ENCODE measurements at regions not wholly inside any gene's neighbourhood (a gene's known extent, or its start where the extent isn't known, plus 50 kb on each side); places are given as distances from the start of the nearest gene placed in this dataset.
"Not testable (repeated sequence)": the region's sequence is repeated elsewhere in the genome, so short reads cannot be mapped to it uniquely, and the experiment has no call there.

GRCh38 chr10:121690152-121690848 lies 92.1 kb upstream of the FGFR2 start:
- DNase-seq = no peak

DNA sequence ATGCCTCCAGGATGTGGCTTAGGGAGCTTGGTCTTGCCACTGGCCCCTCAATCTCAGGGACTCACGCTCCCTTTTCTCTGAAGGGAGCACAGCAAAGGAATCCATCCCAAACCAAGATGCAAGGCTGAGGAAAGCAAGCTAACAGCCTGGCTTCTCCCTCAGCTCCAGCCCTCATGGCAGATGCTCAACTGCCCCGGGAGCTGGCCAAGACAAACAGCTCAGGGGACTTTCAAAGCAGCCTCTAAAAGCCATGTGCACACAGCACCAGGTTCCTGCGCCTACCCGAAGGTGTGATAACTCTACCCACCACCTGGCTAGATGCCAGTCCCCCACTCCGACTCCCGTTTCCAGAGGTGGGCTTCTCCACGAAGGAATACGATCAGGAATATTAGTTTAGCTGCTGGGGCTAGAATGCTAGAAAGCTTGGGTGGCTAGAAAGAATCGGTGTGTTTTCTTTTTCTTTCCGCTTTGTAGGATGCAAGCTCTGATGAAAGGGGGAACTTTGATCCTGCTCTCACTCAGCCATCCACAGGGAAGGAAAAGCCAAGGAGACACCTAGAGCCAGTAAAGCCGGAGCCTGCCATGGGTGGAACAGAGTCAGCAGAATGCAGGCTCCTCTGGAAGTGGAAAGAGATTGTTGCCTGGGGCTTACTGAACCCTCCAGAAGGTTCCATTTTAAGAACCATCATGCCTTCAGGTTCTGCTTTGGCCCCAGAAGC lies 89.0 kb upstream of the FGFR2 start:
- DNase-seq = peak; percentile 69

DNA sequence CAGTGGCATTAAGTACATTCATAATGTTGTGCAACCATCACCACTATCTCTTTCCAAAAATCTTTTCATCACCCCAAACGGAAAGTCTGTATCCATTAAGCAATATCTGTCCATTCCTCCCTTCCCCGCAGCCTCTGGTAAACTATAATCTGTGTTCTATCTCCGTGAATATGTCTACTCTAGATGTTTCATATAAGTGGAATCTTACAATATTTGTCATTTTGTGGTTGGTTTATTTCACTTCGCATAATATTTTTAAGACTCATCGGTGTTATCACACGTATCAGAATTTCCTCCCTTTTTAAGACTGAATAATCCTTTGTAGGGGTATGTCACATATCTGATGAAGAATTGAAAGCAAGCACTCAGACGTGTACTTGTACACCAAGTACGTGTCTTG lies 86.0 kb upstream of the FGFR2 start:
- no peak for DNase-seq

- DNase-seq = no peak
These were observed 85.6 kb upstream of the FGFR2 start for GRCh38 chr10:121683816-121684215.

DNA sequence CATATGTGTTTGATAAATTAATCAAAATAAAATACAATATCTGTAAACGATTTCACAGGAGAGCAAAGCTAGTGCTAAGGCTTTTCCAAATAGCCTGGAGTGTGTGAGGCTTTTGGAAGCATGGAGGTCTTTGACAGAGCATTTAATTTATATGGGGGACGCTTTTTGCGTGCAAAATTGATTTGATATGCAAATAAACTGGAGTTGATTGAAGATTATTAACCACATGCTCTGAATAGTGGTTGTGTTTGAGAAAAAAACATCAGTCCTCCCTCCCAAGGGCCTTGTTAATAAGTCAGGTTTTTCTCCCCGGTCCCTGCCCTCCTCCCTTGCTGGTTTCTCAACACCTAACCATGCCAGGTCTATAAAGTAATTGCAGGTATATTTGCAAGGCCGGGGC lies 85.1 kb upstream of the FGFR2 start:
- DNase-seq = no peak

DNA sequence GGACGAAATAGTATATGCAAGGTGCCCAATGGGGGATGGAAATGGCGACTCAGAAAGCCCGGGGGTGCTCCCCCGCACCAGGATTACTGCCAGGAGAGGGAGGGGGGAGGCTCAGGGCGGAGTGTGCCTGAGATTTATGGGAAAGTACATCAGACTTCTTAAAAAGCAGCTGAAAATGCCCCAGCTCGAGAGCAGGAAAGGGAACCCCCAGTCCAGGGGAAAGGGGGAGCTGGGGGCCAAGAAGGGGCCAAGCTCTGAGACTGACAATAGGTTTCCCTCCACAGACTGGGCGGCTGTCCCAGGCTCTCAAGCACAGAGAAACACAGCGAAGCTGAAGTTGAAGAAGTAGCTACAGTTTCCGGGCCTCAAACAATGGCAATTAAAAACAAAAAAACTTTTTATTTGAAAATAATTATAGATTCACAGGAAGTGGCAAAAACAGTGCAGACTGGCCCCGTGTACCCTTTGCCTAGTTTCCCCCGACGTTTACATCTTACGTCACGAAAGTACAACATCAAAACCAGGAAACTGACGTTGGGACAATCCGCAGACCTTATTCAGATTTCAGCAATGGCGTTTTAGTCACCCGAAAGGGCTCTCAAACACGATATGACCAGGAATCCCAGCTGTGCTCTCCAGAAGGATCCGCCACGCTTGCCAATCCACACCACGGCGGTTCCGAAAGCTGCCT lies 83.9 kb upstream of the FGFR2 start:
- no peak for DNase-seq

DNA sequence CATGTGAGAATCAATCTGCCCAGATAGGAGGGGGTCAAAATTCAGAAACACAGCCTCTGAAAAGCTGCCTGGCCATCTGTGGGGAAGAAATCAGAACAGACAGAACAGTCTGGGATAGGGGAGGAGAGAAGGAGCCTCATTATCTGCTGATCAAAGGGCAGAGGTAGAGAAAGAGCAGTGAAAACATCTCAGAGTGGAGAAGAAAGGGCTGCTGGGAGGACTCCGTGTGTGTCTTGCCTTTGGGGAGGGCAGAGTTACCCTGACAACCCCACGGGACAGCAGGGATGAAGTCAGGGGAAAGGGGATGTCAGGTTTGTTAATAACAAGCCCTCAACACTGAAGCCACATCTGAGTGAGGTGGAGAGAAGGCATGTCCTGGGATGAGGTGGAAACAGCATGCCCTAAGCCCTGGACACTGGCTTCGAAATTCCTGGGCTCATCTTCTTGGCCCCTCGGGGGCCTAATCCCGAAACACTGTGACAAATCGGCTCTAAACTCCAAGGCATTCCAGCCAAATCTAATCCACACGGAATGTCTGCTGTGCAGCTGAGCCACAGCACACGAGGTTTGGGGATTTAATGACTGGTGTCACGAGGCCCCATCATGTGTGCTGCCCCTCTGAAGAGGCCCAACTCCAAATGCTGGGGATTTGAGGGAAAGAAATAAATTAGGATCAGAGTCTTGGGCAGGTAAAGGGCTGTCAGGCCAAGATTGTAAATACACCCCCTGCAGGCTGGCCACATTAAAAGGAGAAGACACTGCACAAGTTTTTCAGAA lies 82.8 kb upstream of the FGFR2 start:
- DNase-seq = no peak

DNA sequence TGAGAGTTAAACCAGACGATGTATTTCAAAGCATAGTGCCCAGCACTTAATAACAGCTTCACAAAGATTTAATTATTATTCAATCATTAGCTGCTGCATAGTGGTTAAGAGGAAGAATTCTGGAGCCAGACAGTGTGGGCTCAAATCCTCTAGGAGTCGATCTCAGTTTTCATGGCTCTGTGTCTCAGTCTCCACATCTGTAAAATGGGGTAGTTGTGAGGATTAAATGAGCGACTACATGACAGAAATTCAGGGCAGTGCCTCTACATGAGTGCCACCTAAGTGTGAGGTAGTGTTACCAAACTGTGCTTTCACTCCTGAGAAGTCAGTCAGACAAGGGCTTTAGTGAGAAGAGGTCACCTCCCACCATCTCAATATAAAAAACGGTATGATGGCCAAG lies 81.7 kb upstream of the FGFR2 start:
- DNase-seq = no peak

GRCh38 chr10:121678631-121679174 lies 80.5 kb upstream of the FGFR2 start:
- no peak for DNase-seq

- DNase-seq = no peak
These were observed 79.6 kb upstream of the FGFR2 start for GRCh38 chr10:121677880-121678279.

- DNase-seq = no peak
These were observed 77.1 kb upstream of the FGFR2 start for GRCh38 chr10:121675344-121675743.

DNA sequence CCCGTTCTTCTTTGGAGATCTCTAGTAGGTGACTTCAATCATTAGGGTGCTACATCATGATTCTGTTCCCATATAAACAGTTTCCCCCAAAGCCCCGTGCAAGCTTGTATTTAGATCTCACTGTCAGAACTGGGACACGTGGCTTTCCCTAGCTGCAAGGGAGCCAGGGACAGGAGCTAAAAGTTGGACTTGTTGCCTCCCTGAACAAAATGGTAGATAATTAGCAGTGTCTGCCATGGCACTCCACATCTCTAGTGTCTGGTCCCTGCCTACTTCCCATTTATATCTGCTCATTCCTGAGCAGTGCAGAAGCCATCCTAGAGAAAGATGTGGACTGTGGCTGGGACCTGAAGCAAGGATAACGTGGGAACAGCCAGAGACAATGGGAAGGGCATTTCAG lies 76.6 kb upstream of the FGFR2 start:
- DNase-seq = no peak

- no peak for DNase-seq
These were observed 74.5 kb upstream of the FGFR2 start for GRCh38 chr10:121672733-121673132.

GRCh38 chr10:121669840-121670239 lies 71.6 kb upstream of the FGFR2 start:
- not testable (repeated sequence) for DNase-seq

GRCh38 chr10:121669028-121669374 lies 70.8 kb upstream of the FGFR2 start:
- DNase-seq = no peak

DNA sequence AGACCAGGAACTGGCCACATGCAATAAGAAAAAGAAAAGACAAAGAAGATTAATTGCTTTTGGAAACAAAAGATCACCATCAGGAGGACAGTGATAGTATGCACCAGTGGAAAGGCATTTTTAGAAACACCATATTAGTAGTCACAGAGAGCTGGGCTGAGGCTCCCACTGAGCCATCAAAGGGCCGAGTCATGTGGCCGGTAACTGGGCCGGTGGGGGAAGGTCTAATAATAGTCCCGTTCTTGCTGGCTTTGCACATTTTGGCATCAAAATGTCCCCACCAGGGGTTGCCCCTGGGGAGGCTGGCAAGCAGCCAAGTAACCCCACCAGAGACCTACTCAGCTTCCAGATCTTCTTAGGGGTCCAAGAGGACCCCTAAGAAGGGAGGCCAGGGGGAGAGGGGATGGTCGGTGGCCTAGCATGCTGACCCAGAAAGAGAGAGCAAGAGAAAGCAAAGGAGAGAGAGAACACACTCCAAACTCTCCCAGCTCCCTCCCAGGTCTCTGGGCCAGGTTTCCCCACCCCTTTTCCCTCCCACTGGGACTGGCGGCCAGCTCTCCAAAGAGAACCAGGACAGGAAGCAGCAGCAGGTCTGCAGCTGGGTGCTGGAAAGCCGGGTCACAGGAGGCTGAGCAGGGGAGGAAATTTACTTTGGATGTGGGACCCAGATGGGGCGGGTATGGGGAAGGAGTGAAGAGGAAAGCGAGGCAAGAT lies 70.2 kb upstream of the FGFR2 start:
- peak; percentile 71 for DNase-seq

GRCh38 chr10:121667948-121668313 lies 69.7 kb upstream of the FGFR2 start:
- no peak for DNase-seq

- no peak for DNase-seq
These were observed 67.6 kb upstream of the FGFR2 start for GRCh38 chr10:121665809-121666208.

DNA sequence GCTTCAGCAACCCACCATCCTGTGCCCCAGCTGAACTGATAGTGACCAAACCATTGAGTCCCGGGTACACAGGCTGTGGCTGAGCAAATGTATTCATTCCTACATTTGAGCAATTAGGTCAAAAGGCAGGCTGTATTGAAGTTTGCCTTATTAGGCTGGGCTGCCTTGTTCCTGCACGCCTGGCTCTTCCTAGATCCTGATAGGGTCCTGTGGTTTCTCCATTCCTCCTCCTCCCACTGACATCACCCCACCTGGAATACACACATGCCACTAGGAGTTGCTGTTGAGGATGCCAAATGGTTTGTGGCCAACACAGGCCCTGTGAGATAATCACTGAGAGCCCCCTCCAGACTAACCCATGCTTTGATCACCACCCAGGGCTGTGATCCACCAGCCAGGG lies 66.4 kb upstream of the FGFR2 start:
- DNase-seq = no peak

DNA sequence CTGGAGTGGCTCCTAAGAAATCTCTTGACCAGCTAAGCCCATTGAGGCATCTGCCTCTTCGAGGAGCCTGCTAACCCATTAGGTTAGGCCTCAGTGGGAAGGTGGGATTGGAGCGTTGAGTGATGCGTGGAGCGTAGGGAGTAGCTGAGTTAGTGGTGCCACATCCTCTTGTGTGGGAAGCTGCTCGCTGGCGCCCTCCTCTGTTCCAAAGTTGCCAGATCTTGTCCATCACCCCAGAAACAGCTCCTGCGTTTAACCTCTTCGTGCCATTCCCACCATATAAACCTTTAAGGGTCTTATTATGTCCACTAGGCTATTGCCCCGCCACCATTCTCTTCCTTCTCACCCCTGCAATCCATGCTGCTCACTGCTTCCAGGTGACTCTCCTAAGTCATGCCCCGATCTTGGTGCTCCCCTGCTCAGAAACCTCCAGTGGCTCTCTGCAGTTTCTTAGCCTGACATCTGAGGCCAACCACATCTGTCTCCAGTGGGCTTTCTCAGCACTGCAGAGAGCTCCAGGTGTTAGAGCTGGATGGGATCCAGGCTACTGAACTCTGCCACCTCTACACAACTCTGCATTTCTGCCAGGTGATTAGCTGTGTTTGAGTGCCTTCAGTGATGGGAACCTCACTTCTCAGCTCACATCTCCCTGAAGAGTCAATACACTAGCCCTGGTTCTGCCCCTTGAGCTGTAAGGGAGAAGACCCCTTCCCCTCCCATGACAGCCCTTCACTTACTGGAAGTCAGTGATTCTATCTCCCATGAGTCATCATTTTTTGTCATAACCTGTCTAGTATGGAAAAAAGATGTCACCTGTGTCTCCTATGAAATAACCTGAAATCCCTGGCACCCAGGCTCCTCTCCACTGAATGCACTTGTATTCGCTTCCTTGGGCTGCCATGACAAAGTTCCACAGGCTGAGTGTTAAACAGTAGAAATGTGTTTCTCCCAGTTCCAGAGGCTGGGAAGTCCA lies 65.0 kb upstream of the FGFR2 start:
- no peak for DNase-seq

GRCh38 chr10:121662531-121662930 lies 64.3 kb upstream of the FGFR2 start:
- no peak for DNase-seq

All from femur (tissue), 1 donor.